Left hindlimb (tissue), 1 donor: ENCODE measurements at regions not wholly inside any gene's neighbourhood (a gene's known extent, or its start where the extent isn't known, plus 50 kb on each side); places are given as distances from the start of the nearest gene placed in this dataset.
"Not testable (repeated sequence)": the region's sequence is repeated elsewhere in the genome, so short reads cannot be mapped to it uniquely, and the experiment has no call there.

Experiments used
- DNase-seq: peaks from one replicate; pipeline ENCODE4 v3.0.0-alpha.2; 2018

- not testable (repeated sequence) for DNase-seq
Measured at GRCh38 chr10:42533866-42534265, 104.5 kb downstream of the ZNF33B start.

DNA sequence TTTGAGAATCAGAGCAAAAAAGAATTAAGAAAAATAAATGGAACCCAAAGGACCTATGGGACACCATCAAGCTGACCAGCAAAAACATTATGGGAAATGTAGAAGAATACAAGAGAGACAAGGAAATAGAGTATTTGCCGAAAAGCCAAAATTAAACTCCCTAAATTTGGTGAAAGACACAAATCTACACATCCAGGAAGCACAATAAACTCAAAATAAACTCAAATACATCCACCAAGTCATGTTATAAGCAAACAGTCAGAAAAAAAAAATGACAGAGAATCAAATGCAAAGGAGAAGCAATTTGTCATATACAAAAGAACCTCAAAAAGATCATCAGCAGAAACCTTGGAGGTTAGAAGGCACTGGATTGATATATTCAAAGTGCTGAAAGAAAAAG, 105.4 kb downstream of the ZNF33B start:
- no peak for DNase-seq

DNA sequence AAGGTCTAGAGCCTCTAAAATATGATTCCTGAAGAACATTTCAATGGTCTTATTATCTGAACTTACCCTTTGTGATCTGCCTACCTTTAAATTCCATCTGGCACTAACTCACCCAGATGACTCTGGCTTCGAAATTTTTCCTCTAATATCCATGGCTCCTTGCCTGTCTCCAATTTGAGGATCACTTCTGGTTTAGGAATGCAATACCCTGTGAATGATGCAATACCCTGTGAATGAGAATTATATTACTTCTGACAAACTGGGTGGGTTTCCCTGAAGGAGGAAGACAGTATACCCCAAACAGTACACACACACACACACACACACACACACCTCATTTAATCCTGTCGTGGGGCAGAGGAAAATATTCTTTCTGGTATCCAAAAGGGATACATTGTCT, 115.3 kb downstream of the ZNF33B start:
- DNase-seq, result no peak

GRCh38 chr10:42519761-42520460, 118.5 kb downstream of the ZNF33B start:
- no peak for DNase-seq

DNA sequence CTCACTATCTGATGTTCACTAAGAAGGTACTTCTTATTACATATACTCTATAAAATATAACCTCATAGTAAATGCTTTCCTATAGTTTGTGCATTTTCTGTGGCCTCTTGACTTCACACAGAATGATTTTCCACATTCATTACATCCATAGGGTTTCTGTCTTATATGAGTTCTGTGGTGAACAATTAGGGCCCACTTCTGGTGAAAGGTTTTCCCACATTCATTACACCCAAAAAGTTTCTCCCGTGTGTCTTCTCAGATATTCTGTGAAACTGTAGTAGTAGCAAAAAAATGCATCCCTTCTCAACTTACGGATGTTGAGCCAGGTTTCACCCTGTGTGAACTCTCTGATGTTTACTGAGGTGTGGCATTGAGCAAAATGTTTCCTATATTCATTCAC, 119.3 kb downstream of the ZNF33B start:
- DNase-seq, result no peak

- DNase-seq, result no peak
Measured at GRCh38 chr10:42513921-42514320, 124.4 kb downstream of the ZNF33B start.

DNA sequence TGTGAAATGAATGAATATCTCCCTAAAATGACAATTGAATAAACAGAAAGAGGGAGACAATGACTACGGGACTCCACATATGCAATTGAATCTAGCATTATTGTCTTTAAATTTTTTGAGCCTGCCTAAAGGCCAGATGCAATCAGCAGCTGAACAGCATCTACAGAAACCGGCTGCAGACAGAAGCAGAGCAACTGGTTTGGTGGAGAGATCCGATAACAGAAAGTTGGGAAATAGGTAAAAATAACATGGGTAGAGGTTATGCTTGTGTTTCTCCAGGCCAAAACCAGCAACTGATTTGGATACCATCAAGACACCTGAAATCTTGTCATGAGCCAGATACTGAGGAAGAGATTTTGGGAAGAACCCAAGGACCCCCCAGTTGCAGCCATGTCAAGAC, 146.6 kb downstream of the ZNF33B start:
- no peak for DNase-seq

DNA sequence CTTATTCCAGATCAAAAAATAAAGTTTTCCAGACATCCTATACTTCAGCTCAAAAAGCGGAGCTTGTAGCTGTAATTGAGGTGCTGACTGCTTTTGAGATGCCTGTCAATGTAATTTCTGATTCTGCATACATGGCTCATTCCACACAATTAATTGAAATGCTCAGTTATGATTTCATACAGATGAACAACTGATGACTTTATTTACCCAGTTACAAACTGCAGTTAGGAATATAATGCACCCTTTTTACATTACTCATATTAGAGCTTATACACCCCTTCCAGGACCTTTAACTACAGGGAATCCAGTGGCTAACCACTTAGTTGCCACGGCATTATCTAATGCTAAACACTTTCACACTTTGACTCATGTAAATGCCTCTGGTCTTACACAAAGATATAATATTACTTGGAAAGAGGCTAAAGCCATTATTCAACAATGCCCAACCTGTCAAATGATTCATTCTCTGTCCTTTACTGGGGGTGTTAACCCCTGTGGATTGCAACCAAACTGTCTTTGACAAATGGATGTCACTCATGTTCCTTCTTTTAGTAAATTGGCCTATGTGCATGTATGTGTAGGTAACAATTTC, 147.3 kb downstream of the ZNF33B start:
- DNase-seq, result no peak

DNA sequence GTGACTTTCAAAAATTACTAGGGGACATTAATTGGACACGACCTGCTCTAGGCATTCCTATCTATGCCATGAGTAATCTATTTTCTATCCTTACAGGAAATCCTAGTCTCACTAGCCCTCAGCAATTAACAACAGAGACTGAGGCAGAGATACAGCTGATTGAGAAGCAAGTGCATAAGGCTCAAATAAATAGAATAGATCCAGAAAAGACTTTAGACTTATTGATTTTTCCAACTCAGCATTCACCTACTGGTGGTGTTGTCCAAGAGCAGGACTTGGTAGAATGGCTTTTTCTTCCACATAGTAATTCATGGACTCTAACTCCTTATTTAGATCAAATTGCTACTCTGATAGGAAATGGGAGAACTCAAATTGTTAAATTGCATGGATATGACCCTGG, 148.0 kb downstream of the ZNF33B start:
- no peak for DNase-seq

DNA sequence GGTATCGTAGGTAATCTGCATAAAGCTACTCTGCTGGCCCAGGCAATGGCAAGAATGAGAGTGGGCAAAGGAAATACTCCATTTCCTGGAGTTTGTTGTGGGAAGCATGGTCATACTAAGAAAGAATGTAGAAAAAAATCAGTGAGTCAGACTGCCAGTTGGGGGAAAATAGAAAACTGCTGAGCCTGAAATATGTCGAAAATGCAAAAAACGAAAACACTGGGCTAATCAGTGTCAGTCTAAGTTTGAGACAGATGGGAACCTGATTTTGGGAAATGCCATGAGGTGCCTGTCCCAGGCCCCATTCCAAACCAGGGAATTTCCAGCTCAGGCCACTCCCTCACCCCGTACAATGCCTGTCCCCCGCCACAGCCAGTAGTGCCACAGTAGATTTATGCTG, 150.0 kb downstream of the ZNF33B start:
- no peak for DNase-seq

GRCh38 chr10:42482411-42482810, 156.0 kb downstream of the ZNF33B start:
- no peak for DNase-seq

DNA sequence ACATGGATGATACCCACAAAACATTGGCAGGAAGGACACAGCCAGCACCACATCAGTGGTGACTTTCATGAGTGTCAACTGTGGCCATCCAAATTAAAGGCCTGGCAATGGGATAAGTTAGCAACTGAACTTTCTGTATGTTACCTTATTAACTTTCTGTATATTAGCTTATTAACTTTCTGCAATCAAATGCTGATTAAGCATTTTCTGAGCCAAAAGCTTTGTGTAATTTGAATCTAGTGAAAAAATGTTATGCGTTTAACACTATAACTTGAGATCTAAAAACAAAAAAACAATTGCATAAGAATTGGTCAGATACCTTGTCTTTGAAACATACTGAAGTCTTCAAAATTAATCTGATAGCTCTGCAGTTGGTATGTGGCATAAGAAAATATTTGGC, 159.3 kb downstream of the ZNF33B start:
- no peak for DNase-seq

DNA sequence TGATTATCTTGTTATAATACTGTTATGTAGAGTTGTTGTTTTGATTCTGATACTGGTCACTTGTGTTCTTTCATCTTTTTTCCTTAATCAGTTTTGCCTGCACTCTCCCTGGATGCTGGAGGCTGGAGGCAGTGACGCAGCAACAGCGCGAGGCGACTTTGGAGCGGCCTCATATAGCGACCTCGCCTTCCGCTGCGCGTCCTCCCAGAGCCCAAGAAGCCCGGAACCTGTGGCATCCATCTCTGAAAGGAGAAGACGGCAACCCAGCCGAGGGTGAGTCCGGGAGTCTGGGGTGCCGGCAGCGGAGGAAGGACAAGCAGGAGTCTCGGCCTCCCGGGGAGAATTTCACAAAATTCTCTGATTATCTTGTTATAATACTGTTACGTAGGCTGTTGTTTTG, 161.2 kb downstream of the ZNF33B start:
- DNase-seq, result no peak

DNA sequence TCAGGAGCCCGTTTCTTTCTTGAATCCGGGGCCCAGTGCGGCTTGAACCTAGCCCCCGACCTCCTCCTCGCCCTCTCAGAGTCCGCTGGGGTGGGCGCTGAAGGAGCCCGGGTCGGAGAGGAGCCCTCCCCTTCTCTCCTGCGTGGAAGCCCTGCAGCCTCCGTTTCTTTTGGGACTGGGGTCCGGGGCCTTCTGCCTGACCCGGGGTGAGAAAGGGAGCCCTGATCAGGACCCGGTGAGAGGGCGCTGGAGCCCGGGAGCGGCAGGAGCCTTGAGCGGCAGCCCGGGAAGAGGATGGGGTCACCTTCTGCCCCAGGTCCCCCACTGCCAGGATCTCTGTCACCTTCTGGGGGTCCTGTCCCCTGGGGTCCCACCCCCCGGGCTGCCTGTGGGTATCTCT, 162.3 kb downstream of the ZNF33B start:
- DNase-seq, result no peak

DNA sequence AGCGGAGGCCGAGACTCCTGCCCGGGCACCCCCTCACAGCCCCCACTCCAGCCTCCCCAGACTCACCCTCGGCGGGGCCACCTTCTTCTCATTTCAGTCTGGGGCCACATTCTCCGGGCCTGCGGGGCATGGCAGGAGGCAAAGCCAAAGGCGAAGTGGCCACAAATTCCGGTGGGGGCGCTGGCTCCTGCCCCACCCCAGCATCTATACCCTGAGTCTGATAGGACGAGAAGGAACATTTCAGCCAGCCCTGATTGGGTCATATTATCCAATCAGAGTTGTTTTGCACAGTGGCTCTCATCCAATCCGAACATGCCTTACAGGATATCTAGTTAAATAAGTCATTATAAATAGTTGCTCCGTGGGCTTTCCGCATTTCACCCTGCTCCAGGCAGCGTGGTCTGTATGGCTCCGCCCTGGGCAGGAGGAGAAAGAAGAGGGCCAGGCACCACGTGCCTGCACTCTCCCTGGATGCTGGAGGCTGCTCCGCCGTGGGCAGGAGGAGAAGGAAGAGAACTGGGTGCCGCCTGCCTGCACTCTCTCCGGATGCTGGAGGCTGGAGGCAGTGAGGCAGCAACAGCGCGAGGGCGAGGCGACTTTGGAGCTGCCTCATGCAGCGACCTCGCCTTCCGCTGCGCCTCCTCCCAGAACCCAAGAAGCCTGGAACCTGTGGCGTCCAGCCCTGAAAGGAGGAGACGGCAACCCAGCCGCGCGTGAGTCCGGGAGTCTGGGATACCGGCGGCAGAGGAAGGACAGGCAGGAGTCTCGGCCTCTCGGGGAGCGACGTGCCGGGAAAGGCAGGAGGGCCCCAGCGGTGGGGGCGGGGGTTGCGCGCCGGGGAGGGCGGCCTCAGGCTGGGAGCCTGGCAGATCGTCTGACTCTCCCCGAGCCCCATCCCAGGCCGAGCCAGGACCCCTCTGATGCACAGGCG, 162.9 kb downstream of the ZNF33B start:
- peak; percentile 48 for DNase-seq

- DNase-seq, result no peak
Measured at GRCh38 chr10:42454313-42454712, 184.1 kb downstream of the ZNF33B start.

GRCh38 chr10:42431095-42431494, 207.3 kb downstream of the ZNF33B start:
- no peak for DNase-seq

GRCh38 chr10:42428534-42428933, 209.8 kb downstream of the ZNF33B start:
- DNase-seq, result no peak

DNA sequence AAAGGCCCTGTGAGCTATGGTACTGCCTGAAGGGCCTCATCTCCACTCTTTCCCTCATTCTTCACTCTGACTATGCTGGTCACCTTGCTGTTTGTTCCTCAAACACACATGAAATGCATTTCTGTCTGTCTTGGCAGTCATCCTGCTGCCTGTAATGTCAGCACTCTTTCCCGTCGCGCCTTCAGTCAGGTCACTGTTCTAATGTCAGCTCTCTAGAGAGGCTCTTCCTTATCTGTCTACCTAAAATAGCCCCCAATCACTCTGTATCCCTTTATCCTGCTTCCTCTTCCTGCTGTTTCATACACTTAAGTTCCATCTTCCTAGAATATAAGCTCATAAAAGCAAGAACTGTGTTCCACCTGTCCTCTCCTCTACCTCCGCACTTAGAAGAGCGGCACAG, 215.5 kb downstream of the ZNF33B start:
- DNase-seq, result no peak

GRCh38 chr10:42421812-42422211, 216.6 kb downstream of the ZNF33B start:
- DNase-seq, result no peak

DNA sequence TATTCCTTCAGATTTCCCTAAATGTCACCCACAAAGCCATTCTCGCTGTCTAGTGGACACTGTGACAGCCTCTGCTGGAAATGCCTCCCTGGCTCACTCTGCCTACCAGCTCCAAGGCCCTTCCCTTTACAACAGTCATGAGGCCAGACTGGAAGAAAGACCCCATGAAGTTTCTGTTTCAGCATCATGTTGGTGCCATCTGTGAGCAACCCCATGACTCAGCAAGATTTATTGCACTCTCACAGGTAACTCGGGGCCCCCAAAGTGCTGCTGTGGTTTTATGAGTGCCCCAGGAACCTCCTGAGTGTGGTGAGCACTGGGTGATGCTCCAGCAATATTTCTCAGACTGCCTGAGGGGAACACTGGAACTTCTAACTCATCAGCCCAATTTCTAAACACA, 218.6 kb downstream of the ZNF33B start:
- DNase-seq, result no peak

- no peak for DNase-seq
Measured at GRCh38 chr10:42380926-42381547, 257.3 kb downstream of the ZNF33B start.

DNA sequence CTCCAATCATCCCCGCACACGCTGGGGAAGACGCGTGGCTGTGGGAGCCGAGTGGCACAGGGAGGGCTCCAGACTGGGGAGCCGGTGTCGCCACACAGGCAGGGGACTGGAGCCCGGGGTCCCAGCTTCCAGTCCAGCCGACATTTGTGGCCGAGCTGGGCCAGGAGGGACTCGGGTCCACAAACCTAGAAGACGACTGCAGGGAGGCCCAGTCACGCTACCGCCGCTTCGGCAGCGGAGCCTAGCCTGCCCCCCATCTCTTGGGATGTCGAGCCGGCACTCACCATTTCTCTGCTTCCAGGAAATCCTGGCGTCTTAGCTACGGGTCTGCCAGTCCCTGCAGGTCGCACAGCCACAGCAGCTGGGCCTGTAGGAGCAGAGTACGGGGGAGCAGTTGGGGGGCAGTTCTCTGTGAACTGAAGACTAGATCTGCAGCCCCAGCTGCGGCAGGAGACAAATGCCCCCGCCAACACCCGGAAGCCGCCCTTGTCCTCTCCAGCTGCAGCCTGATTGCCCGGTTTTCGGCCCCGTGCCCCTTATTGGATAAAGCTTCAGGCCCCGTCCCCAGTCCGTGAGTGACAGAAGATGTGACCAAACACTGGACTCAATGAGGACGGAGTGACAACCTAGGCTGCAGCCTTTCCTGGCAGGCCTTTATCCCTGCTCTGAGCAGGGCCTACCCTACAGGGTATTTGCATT, 270.7 kb downstream of the ZNF33B start:
- peak; percentile 88 for DNase-seq
